K562 (cell line): ENCODE measurements at regions not wholly inside any gene's neighbourhood (a gene's known extent, or its start where the extent isn't known, plus 50 kb on each side); places are given as distances from the start of the nearest gene placed in this dataset.
A peak's percentile ranks its signal among the peaks of the same experiment; 100 is the strongest.

ENCODE experiments used
- ATAC-seq: fragments of 200-7000 bp; cut with Tn5 transposase; 3 replicates; pipeline ENCODE4 v1.9.1; 2020; ENCODE audit warnings: moderate library complexity
- BruUV-seq: library from RNA; stranded (reverse); fragments of 400-500 nt; replicated peaks from 2 replicates; lab custom pipeline; 2021; lab: Mats Ljungman, UMichigan
- CTCF ChIA-PET: fragments of 300-600 bp; formaldehyde crosslinking; extraction: SDS; loops from one replicate; lab custom pipeline; 2021; ENCODE audit warnings: low intra/inter-chr PET ratio; lab: Yijun Ruan, JAX
- POLR2A ChIA-PET: fragments of 300-600, 350-650 bp; sonication (Branson Sonifier 250); formaldehyde crosslinking; extraction: SDS; loops from one replicate; lab custom pipeline; 2021; ENCODE audit warnings: antibody characterized with exemption, inconsistent platforms; lab: Yijun Ruan, JAX
- DNase-seq, 4 experiments: peaks; one replicate each; pipeline versions ENCODE4 v3.0.0 to v3.0.0-alpha.2; 2011 to 2018; ENCODE audit warnings: low spot score in 3 of 4, mixed read lengths in 3 of 4; ENCODE audit errors: extremely low read depth in 1 of 4
- FAIRE-seq: peaks from 2 replicates; lab custom pipeline; 2011; peaks lifted over from hg19 to GRCh38; lab: Jason Lieb, UNC
- H2AFZ ChIP-seq: 2 replicates; pipeline ENCODE4 v1.6.0; 2011; ENCODE audit warnings: low read depth, low read length, control low read depth, inconsistent platforms
- H3K27ac ChIP-seq: fragments of 200-600 bp; 3 replicates; pipeline ENCODE4 v1.8.0; 2011; ENCODE audit warnings: low read depth, mild to moderate bottlenecking, control low read depth, inconsistent platforms, low read length, moderate library complexity, mixed read lengths; ENCODE audit errors: extremely low read depth
- H3K27me3 ChIP-seq, 2 experiments: fragments of 300-600 bp in 1 of 2; 2 replicates in 1 of 2; 3 replicates in 1 of 2; pipeline versions ENCODE4 v1.6.0 to v1.8.0; 2011; ENCODE audit warnings: inconsistent platforms in 2 of 2, low read length in 2 of 2, mild to moderate bottlenecking in 1 of 2, mixed read lengths in 1 of 2, moderate library complexity in 1 of 2; ENCODE audit not compliant: control insufficient read depth in 2 of 2, insufficient read depth in 2 of 2
- H3K36me3 ChIP-seq: fragments of 300-600 bp; 3 replicates; pipeline ENCODE4 v1.8.0; 2011; ENCODE audit warnings: mild to moderate bottlenecking, low read length, inconsistent platforms; ENCODE audit not compliant: control insufficient read depth, insufficient read depth
- H3K4me1 ChIP-seq, 2 experiments: fragments of 200-600 bp in 1 of 2; replicated peaks in 1 of 2; 2 replicates in 1 of 2; 3 replicates in 1 of 2; pipeline versions ENCODE4 v1.5.1 to v1.8.0; 2011; ENCODE audit warnings: inconsistent platforms in 2 of 2, low read length in 2 of 2, mild to moderate bottlenecking in 1 of 2, mixed read lengths in 1 of 2, moderate library complexity in 1 of 2; ENCODE audit not compliant: control insufficient read depth in 2 of 2, insufficient read depth in 2 of 2
- H3K4me2 ChIP-seq: 2 replicates; pipeline ENCODE4 v1.6.1; 2011; ENCODE audit warnings: low read length, control low read depth, inconsistent platforms, mixed read lengths; ENCODE audit not compliant: insufficient read depth
- H3K4me3 ChIP-seq: fragments of 200-600 bp; sonication (generic), shearing (Covaris generic); 2 replicates; pipeline ENCODE4 v1.5.1; 2016; ENCODE audit warnings: control low read depth, inconsistent platforms
- H3K79me2 ChIP-seq: fragments of 200-600 bp; 3 replicates; pipeline ENCODE4 v1.8.0; 2011; ENCODE audit warnings: low read length, inconsistent platforms; ENCODE audit not compliant: control insufficient read depth, insufficient read depth
- H3K9ac ChIP-seq, 2 experiments: 2 replicates each; pipeline versions ENCODE4 v1.6.0 to v1.6.1; 2011; ENCODE audit warnings: low read depth in 2 of 2, low read length in 2 of 2, control low read depth in 1 of 2, inconsistent platforms in 1 of 2, mild to moderate bottlenecking in 1 of 2, mixed read lengths in 1 of 2; ENCODE audit not compliant: insufficient read depth in 1 of 2
- H3K9me1 ChIP-seq: one replicate; pipeline ENCODE4 v1.6.0; 2011; ENCODE audit warnings: inconsistent platforms, mild to moderate bottlenecking, low read length, moderate library complexity; ENCODE audit not compliant: control insufficient read depth, insufficient read depth
- H3K9me3 ChIP-seq: replicated peaks from 2 replicates; pipeline ENCODE4 v1.5.1; 2011; ENCODE audit warnings: low read depth, low read length, inconsistent platforms; ENCODE audit not compliant: control insufficient read depth, insufficient read depth
- H4K20me1 ChIP-seq: replicated peaks from 2 replicates; pipeline ENCODE4 v1.6.1; 2011; ENCODE audit warnings: low read length, inconsistent platforms, mixed read lengths; ENCODE audit not compliant: control insufficient read depth, insufficient read depth
- FOXO4 ChIP-seq: fragments of 450-650 bp; formaldehyde crosslinking; IDR thresholded peaks from 2 replicates; pipeline ENCODE4 v1.4.0; 2020; ENCODE audit warnings: mild to moderate bottlenecking, moderate library complexity
- MAZ ChIP-seq, 2 experiments: fragments of 450-650 bp in 1 of 2; sonication (generic) in 1 of 2; formaldehyde crosslinking; IDR thresholded peaks in 1 of 2; conservative IDR thresholded peaks in 1 of 2; 2 replicates each; pipeline versions ENCODE4 v1.4.0 to v1.5.0; 2020; ENCODE audit warnings: mild to moderate bottlenecking in 1 of 2, missing genetic modification reagents in 1 of 2
- PHF8 ChIP-seq: fragments of 200-600 bp; sonication (generic); IDR thresholded peaks from 2 replicates; pipeline ENCODE4 v1.6.1; 2012; ENCODE audit warnings: mixed run types, mild to moderate bottlenecking, inconsistent platforms, low read length, moderate library complexity, borderline replicate concordance
- PTBP1 ChIP-seq: fragments of 200-400 bp; formaldehyde crosslinking; IDR thresholded peaks from 2 replicates; pipeline ENCODE4 v1.6.1; 2017; ENCODE audit warnings: low read depth, low read length
- RBM25 ChIP-seq: fragments of 200-400 bp; formaldehyde crosslinking; IDR thresholded peaks from 2 replicates; pipeline ENCODE4 v1.6.1; 2018; ENCODE audit warnings: low read length, low read depth, moderate library complexity; ENCODE audit not compliant: severe bottlenecking
- RREB1 ChIP-seq: fragments of 250-450 bp; sonication (Bioruptor Pico); IDR thresholded peaks from 2 replicates; pipeline ENCODE4 v1.4.0; 2020
- ZNF12 ChIP-seq: sonication (generic); formaldehyde crosslinking; IDR thresholded peaks from 2 replicates; pipeline ENCODE4 v1.4.0; 2020; ENCODE audit warnings: mild to moderate bottlenecking, missing genetic modification reagents
- ZNF830 ChIP-seq: fragments of 250-450 bp; sonication (Bioruptor Pico); IDR thresholded peaks from 2 replicates; pipeline ENCODE4 v1.5.0; 2021; ENCODE audit warnings: mild to moderate bottlenecking
- WGBS: fragments of 100-300 bp; shearing (Covaris generic); methylation state at CpG from one replicate; pipeline ENCODE4 v1.1.6; 2016; ENCODE audit warnings: low coverage, mixed read lengths; ENCODE audit not compliant: insufficient coverage; ENCODE audit errors: missing lambda C conversion rate; 5-methylcytosine and 5-hydroxymethylcytosine counted together
- in situ Hi-C: fragments of 300-500 bp; cut with MboI; formaldehyde crosslinking; loops from 4 replicates; pipeline ENCODE4 v1.15.0; 2018; ENCODE audit warnings: inconsistent platforms, mixed read lengths
- intact Hi-C: fragments of 100-400 bp; cut with micrococcal nuclease; formaldehyde crosslinking; loops from 2 replicates; pipeline ENCODE4 v1.14.2; 2022

- Histone ChIP-seq H3K9me1 (peaks cover 2% of the 10 kb centered on the region), H3K27me3 (peaks cover 15 to 63% of the 10 kb centered on the region in 2 experiments; a peak in 4 of 5 replicates)
- POLR2A ChIA-PET = interaction anchor here (0.9 kb wide), 1 partner anchor 16 kb away, joined by 3 read pairs; no protein-coding TSS in a partner anchor
- TF ChIP-seq MAZ (CRISPR knock-in tag; conservative IDR thresholded peaks at IDR 0.05 in 1 of 2, IDR thresholded peaks at IDR 0.05 in 1 of 2) (no peak), FOXO4 (CRISPR knock-in tag) (no peak), PTBP1 (no peak), RBM25 (no peak), ZNF12 (CRISPR knock-in tag) (peak; percentile 76; the same call in 1 of the 2 replicates), PHF8 (no peak), ZNF830 (no peak), RREB1 (CRISPR knock-in tag) (no peak)
- TF ChIP-seq, all 486 proteins: peak for 1
- no peak overlapping the region for H3K4me3 ChIP-seq
- no TSS peak for BruUV-seq
- H3K79me2 ChIP-seq = no peaks in the 10 kb centered on the region
- no peak overlapping the region for H3K4me2 ChIP-seq
- H4K20me1 ChIP-seq = peaks cover 8% of the 10 kb centered on the region
- intact Hi-C loops (no loop called here), in situ Hi-C loops (no loop called here)
- FAIRE-seq (no peak), DNase-seq (no peak), ATAC-seq (no peak)
- under 1% methylated on average over 18 of the region's 18 CpGs for WGBS
- no peak overlapping the region for H2AFZ ChIP-seq
- no peak overlapping the region for H3K27ac ChIP-seq
- H3K36me3 ChIP-seq = no peaks in the 10 kb centered on the region
- H3K9me3 ChIP-seq = no peaks in the 10 kb centered on the region
- CTCF ChIA-PET = no interaction called here
- no peak overlapping the region for H3K9ac ChIP-seq
- peaks cover 0 to 4% of the 10 kb centered on the region in 2 experiments; a peak in 3 of 5 replicates for H3K4me1 ChIP-seq
Observed at GRCh38 chr6:169904051-169904922, 152.9 kb downstream of the ERMARD start.
